Thoracic aorta (tissue), 2 donors: ENCODE measurements at regions not wholly inside any gene's neighbourhood (a gene's known extent, or its start where the extent isn't known, plus 50 kb on each side); places are given as distances from the start of the nearest gene placed in this dataset.
"Not testable (repeated sequence)": the region's sequence is repeated elsewhere in the genome, so short reads cannot be mapped to it uniquely, and the experiment has no call there.

ENCODE experiments used
- ATAC-seq: fragments of 150-250 bp; one replicate; pipeline ENCODE4 v1.8.0; 2017; ENCODE audit warnings: low read depth; ENCODE audit not compliant: insufficient number of reproducible peaks, low FRiP score
- DNase-seq: peaks from one replicate; pipeline ENCODE4 v3.0.0-alpha.2; 2020; ENCODE audit warnings: low spot score
- H3K27ac ChIP-seq, 2 donors: fragments of 200-600 bp; sonication (generic); 1 replicate in 1 of 2; 2 replicates in 1 of 2; pipeline ENCODE4 v1.5.1; 2016; ENCODE audit warnings: mild to moderate bottlenecking in 2 of 2, moderate library complexity in 2 of 2
- H3K27me3 ChIP-seq: fragments of 200-600 bp; sonication (generic); replicated peaks from 2 replicates; pipeline ENCODE4 v1.6.0; 2016; ENCODE audit warnings: mild to moderate bottlenecking; ENCODE audit not compliant: insufficient read depth
- H3K36me3 ChIP-seq: fragments of 200-600 bp; sonication (generic); one replicate; pipeline ENCODE4 v1.5.1; 2016
- H3K4me1 ChIP-seq, 2 donors: fragments of 200-600 bp; sonication (generic); 1 replicate in 1 of 2; 2 replicates in 1 of 2; pipeline versions ENCODE4 v1.5.1 to v1.6.0; 2016; ENCODE audit warnings: low read depth in 2 of 2, mild to moderate bottlenecking in 1 of 2; ENCODE audit not compliant: control insufficient read depth in 1 of 2
- H3K4me3 ChIP-seq: fragments of 200-600 bp; sonication (generic); 2 replicates; pipeline ENCODE4 v1.5.1; 2016; ENCODE audit warnings: mild to moderate bottlenecking
- H3K9me3 ChIP-seq: fragments of 200-600 bp; sonication (generic); 2 replicates; pipeline ENCODE4 v1.5.1; 2016
- CTCF ChIP-seq: fragments of 200-600 bp; sonication (generic); IDR thresholded peaks from one replicate; pipeline ENCODE4 v1.5.1; 2019; ENCODE audit warnings: antibody characterized with exemption

GRCh38 chr13:33679658-33680012, 138.3 kb upstream of the RFC3 start:
- Histone ChIP-seq H3K9me3 (no peaks in the 10 kb centered on the region), H3K27me3 (no peaks in the 10 kb centered on the region), H3K36me3 (no peaks in the 10 kb centered on the region), H3K4me3 (no peak overlapping the region), H3K4me1 (peaks cover 0 to 3% of the 10 kb centered on the region in 2 donors), H3K27ac (no peak overlapping the region)
- no peak for TF ChIP-seq CTCF
- ATAC-seq, result no peak
- no peak for DNase-seq

DNA sequence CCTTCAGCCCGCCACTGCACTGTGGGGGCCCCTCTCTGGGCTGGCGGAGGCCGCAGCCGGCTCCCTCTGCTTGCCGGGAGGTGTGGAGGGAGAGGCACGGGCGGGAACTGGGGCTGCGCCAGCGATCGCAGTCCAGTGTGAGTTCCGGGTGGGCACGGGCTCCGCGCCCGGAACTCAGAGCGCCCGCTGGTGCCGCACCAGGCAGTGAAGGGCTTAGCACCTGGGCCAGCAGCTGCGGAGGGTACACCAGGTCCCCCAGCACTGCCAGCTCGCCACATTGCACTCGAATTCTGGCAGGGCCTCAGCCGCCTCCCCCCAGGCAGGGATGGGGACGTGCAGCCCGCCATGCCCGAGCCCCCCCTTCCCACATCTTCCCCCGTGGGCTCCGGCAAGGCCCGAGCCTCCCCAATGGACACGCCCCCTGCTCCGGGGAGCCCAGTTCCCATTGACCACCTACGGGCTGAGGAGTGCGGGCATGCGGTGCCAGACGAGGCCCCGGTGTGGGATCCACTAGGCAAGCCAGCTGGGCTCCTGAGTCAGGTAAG, 135.9 kb upstream of the RFC3 start:
- no peaks in the 10 kb centered on the region for H3K9me3 ChIP-seq
- H3K4me3 ChIP-seq, result no peak overlapping the region
- H3K27me3 ChIP-seq, result no peaks in the 10 kb centered on the region
- TF ChIP-seq CTCF, result no peak
- no peak overlapping the region for H3K27ac ChIP-seq
- no peak for ATAC-seq
- DNase-seq, result no peak
- no peaks in the 10 kb centered on the region for H3K36me3 ChIP-seq
- H3K4me1 ChIP-seq, result no peaks in the 10 kb centered on the region

GRCh38 chr13:33682646-33683045, 135.3 kb upstream of the RFC3 start:
- H3K9me3 ChIP-seq, H3K4me3 ChIP-seq, DNase-seq, H3K4me1 ChIP-seq, H3K27ac ChIP-seq, ATAC-seq, H3K36me3 ChIP-seq, H3K27me3 ChIP-seq: not testable (repeated sequence)

- Histone ChIP-seq H3K9me3 (no peaks in the 10 kb centered on the region), H3K27me3 (no peaks in the 10 kb centered on the region), H3K27ac (no peak overlapping the region), H3K4me1 (no peaks in the 10 kb centered on the region), H3K36me3 (no peaks in the 10 kb centered on the region), H3K4me3 (no peak overlapping the region)
- no peak for TF ChIP-seq CTCF
- DNase-seq, result no peak
- ATAC-seq, result no peak
These were observed 134.6 kb upstream of the RFC3 start for GRCh38 chr13:33683376-33683775.

DNA sequence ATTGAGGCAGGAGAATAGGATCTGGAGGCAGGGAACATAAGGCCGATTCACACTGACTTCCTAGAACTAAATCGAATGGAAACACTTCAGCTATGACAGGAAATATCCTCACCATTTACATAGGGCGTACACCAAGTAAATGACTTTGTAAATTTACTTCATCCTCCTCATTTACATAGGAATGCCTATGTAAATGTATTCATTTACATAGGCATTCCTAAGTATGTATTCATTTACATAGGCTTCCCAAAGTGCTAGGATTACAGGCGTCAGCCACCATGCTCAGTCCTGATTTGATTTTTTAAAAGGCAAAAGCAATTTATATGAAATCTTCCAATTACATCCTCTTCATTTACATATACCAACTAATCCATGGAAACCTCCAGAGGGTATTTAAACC, 133.1 kb upstream of the RFC3 start:
- H3K27ac ChIP-seq, result no peak overlapping the region

More for the DNA sequence above, 133.1 kb upstream of the RFC3 start:
- no peak overlapping the region for H3K4me3 ChIP-seq
- H3K4me1 ChIP-seq, result no peaks in the 10 kb centered on the region
- H3K36me3 ChIP-seq, result no peaks in the 10 kb centered on the region
- ATAC-seq, result no peak
- no peak for DNase-seq
- H3K9me3 ChIP-seq, result no peaks in the 10 kb centered on the region
- no peaks in the 10 kb centered on the region for H3K27me3 ChIP-seq
- TF ChIP-seq CTCF, result no peak
